Neuronal stem cell (in vitro differentiated cells): ENCODE measurements at regions not wholly inside any gene's neighbourhood (a gene's known extent, or its start where the extent isn't known, plus 50 kb on each side); places are given as distances from the start of the nearest gene placed in this dataset.

ENCODE experiments used
- DNase-seq: peaks from one replicate; pipeline ENCODE4 v3.0.0-alpha.2; 2013; ENCODE audit warnings: low spot score
- H2AFZ ChIP-seq: one replicate; pipeline ENCODE4 v1.6.1; 2013; ENCODE audit warnings: mild to moderate bottlenecking, low read length, inconsistent platforms
- H2AK5ac ChIP-seq: 2 replicates; pipeline ENCODE4 v1.6.1; 2013; ENCODE audit warnings: low read depth, mild to moderate bottlenecking, inconsistent platforms, low read length, moderate library complexity, mixed read lengths
- H2BK120ac ChIP-seq: 2 replicates; pipeline ENCODE4 v1.6.1; 2013; ENCODE audit warnings: low read depth, mild to moderate bottlenecking, inconsistent platforms, low read length, moderate library complexity, mixed read lengths
- H2BK12ac ChIP-seq: one replicate; pipeline ENCODE4 v1.6.1; 2013; ENCODE audit warnings: low read length, inconsistent platforms
- H2BK15ac ChIP-seq: 2 replicates; pipeline ENCODE4 v1.6.1; 2013; ENCODE audit warnings: mild to moderate bottlenecking, low read length, inconsistent platforms, mixed read lengths
- H2BK5ac ChIP-seq: one replicate; pipeline ENCODE4 v1.6.1; 2013; ENCODE audit warnings: inconsistent platforms, mild to moderate bottlenecking, low read length, moderate library complexity
- H3K14ac ChIP-seq: one replicate; pipeline ENCODE4 v1.6.1; 2013; ENCODE audit warnings: low read length, inconsistent platforms
- H3K18ac ChIP-seq: 2 replicates; pipeline ENCODE4 v1.6.1; 2013; ENCODE audit warnings: low read length, inconsistent platforms
- H3K23ac ChIP-seq: 2 replicates; pipeline ENCODE4 v1.6.1; 2013; ENCODE audit warnings: low read depth, mild to moderate bottlenecking, mixed read lengths, low read length, inconsistent platforms; ENCODE audit not compliant: poor library complexity
- H3K27ac ChIP-seq: replicated peaks from 3 replicates; pipeline ENCODE4 v1.5.1; 2013; ENCODE audit warnings: low read length, inconsistent platforms
- H3K27me3 ChIP-seq, 3 experiments: 2 replicates each; pipeline ENCODE4 v1.6.1; 2013; ENCODE audit warnings: low read length in 3 of 3, mild to moderate bottlenecking in 2 of 3, inconsistent platforms in 1 of 3, low read depth in 1 of 3, mixed read lengths in 1 of 3, moderate library complexity in 1 of 3; ENCODE audit not compliant: control insufficient read depth in 3 of 3, insufficient read depth in 3 of 3
- H3K36me3 ChIP-seq, 2 donors: replicated peaks in 1 of 2; 2 replicates each; pipeline ENCODE4 v1.6.1; 2013; ENCODE audit warnings: low read length in 2 of 2; ENCODE audit not compliant: control insufficient read depth in 2 of 2, insufficient read depth in 2 of 2
- H3K4ac ChIP-seq: 2 replicates; pipeline ENCODE4 v1.6.1; 2013; ENCODE audit warnings: inconsistent platforms, mild to moderate bottlenecking, low read length, moderate library complexity
- H3K4me1 ChIP-seq, 2 donors: 1 replicate in 1 of 2; 2 replicates in 1 of 2; pipeline ENCODE4 v1.6.1; 2013; ENCODE audit warnings: low read length in 2 of 2, low read depth in 1 of 2; ENCODE audit not compliant: control insufficient read depth in 2 of 2, insufficient read depth in 1 of 2
- H3K4me2 ChIP-seq: one replicate; pipeline ENCODE4 v1.6.1; 2013; ENCODE audit warnings: mild to moderate bottlenecking, low read length, inconsistent platforms; ENCODE audit not compliant: insufficient read depth, poor library complexity, severe bottlenecking
- H3K4me3 ChIP-seq, 2 donors: 2 replicates each; pipeline ENCODE4 v1.5.1; 2013; ENCODE audit warnings: low read length in 2 of 2, mild to moderate bottlenecking in 2 of 2, inconsistent platforms in 1 of 2, moderate library complexity in 1 of 2
- H3K79me1 ChIP-seq: one replicate; pipeline ENCODE4 v1.6.1; 2013; ENCODE audit warnings: low read depth, mild to moderate bottlenecking, inconsistent platforms, low read length, moderate library complexity
- H3K9ac ChIP-seq: one replicate; pipeline ENCODE4 v1.6.1; 2013; ENCODE audit warnings: mild to moderate bottlenecking, low read depth, low read length, inconsistent platforms; ENCODE audit not compliant: poor library complexity
- H3K9me3 ChIP-seq, 2 donors: replicated peaks in 1 of 2; 2 replicates each; pipeline versions ENCODE3 to v1.6.1; 2013; ENCODE audit warnings: low read length in 2 of 2, mild to moderate bottlenecking in 2 of 2, inconsistent platforms in 1 of 2, low read depth in 1 of 2, mixed read lengths in 1 of 2, moderate library complexity in 1 of 2; ENCODE audit not compliant: control insufficient read depth in 2 of 2, insufficient read depth in 1 of 2
- H4K8ac ChIP-seq: one replicate; pipeline ENCODE4 v1.6.1; 2013; ENCODE audit warnings: low read depth, mild to moderate bottlenecking, inconsistent platforms, low read length, moderate library complexity
- H4K91ac ChIP-seq: one replicate; pipeline ENCODE4 v1.6.1; 2013; ENCODE audit warnings: low read length, low read depth, mild to moderate bottlenecking, inconsistent platforms; ENCODE audit not compliant: poor library complexity
- WGBS, 2 donors: extraction: QIAGEN DNeasy Blood & Tissue Kit; methylation state at CpG; one replicate each; pipeline ENCODE4 v1.1.7; 2013; ENCODE audit warnings: missing lambda C conversion rate in 2 of 2, mixed read lengths in 1 of 2; ENCODE audit not compliant: insufficient read length in 2 of 2, insufficient replicate concordance in 1 of 2; ENCODE audit errors: extremely low coverage in 2 of 2; 5-methylcytosine and 5-hydroxymethylcytosine counted together

DNA sequence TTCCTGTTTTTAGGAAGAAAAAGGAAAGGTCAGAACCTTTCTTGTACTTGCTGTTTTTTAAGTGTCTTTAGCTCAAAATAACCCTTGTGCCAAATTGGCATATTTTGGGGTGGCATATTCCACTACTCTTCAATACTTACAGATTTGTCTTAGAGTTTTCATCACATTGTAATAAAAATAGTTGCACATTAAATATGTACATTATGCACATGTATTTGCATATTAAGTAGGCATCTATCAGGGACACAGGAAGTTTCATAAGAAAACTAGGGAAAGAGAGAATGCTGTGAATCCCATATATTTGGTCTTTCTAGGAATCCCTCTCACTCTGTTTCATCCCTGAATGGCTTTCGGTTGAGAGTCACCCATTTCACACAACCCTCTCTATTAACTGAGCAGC, 139.6 kb downstream of the LARP7 start:
- Histone ChIP-seq H4K91ac (no peak overlapping the region), H3K23ac (no peak overlapping the region), H3K27me3 (no peaks in the 10 kb centered on the region), H2AFZ (no peak overlapping the region), H3K27ac (no peak overlapping the region), H3K9ac (no peak overlapping the region), H3K36me3 (no peaks in the 10 kb centered on the region), H4K8ac (no peak overlapping the region), H3K9me3 (no peaks in the 10 kb centered on the region), H3K4me1 (no peaks in the 10 kb centered on the region), H3K4me3 (no peak overlapping the region), H2BK12ac (no peak overlapping the region), H3K18ac (no peak overlapping the region), H3K4ac (no peak overlapping the region), H2BK15ac (no peak overlapping the region), H3K14ac (no peak overlapping the region), H2AK5ac (no peak overlapping the region), H2BK5ac (no peak overlapping the region), H3K4me2 (no peak overlapping the region), H3K79me1 (no peaks in the 10 kb centered on the region), H2BK120ac (no peak overlapping the region)
- no CpG with 5 or more reads among the region's 1 CpG for WGBS, 2 donors
- no peak for DNase-seq

- H3K4me3 ChIP-seq: no peak overlapping the region
- H2BK12ac ChIP-seq: no peak overlapping the region
- no peaks in the 10 kb centered on the region for H3K9me3 ChIP-seq
- H3K18ac ChIP-seq: no peak overlapping the region
- H3K27ac ChIP-seq: no peak overlapping the region
- no peaks in the 10 kb centered on the region for H3K36me3 ChIP-seq
- H3K4me1 ChIP-seq: no peaks in the 10 kb centered on the region
- H2BK15ac ChIP-seq: no peak overlapping the region
- H3K23ac ChIP-seq: no peak overlapping the region
- H3K4me2 ChIP-seq: no peak overlapping the region
- no peak overlapping the region for H3K14ac ChIP-seq
- no peak overlapping the region for H2BK5ac ChIP-seq
- WGBS, 2 donors: no CpG with 5 or more reads among the region's 7 CpGs
- no peak overlapping the region for H3K4ac ChIP-seq
- no peak overlapping the region for H2AK5ac ChIP-seq
- no peak overlapping the region for H4K91ac ChIP-seq
- H3K27me3 ChIP-seq: no peaks in the 10 kb centered on the region
- H3K79me1 ChIP-seq: no peaks in the 10 kb centered on the region
- DNase-seq: no peak
- H4K8ac ChIP-seq: no peak overlapping the region
- H2BK120ac ChIP-seq: no peak overlapping the region
- H2AFZ ChIP-seq: peak overlapping the region; percentile 11
- H3K9ac ChIP-seq: no peak overlapping the region
Measured at GRCh38 chr4:112778520-112778919, 141.6 kb downstream of the LARP7 start.

DNA sequence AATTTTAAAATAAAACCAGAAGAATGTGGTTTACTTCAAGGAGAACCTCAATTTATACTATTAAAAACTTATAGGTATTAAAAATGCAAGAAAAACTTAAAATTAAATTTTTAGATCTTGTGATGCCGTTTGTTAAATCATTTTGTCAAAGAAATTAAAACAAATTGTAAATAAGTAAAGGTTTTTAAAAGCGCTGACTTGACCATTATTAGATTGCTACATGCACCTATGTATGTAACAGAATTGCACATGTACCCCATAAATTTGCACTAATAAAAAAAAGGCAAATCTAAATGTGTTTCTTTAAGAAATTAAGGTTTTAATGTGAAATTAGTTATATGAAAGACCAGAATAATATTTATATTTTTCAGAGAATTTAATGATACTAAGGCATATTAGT, 156.1 kb downstream of the LARP7 start:
- H3K14ac ChIP-seq: no peak overlapping the region
- no peaks in the 10 kb centered on the region for H3K79me1 ChIP-seq
- no peak overlapping the region for H3K9ac ChIP-seq
- no peak overlapping the region for H3K27ac ChIP-seq
- no peak overlapping the region for H2AK5ac ChIP-seq
- H3K18ac ChIP-seq: no peak overlapping the region
- no peak overlapping the region for H2AFZ ChIP-seq
- no peaks in the 10 kb centered on the region for H3K9me3 ChIP-seq
- H3K4me1 ChIP-seq: no peaks in the 10 kb centered on the region
- peaks cover 0 to 11% (median 0%) of the 10 kb centered on the region in 3 experiments for H3K27me3 ChIP-seq
- no peak overlapping the region for H3K4me3 ChIP-seq
- H2BK5ac ChIP-seq: no peak overlapping the region
- no peak overlapping the region for H2BK15ac ChIP-seq
- H4K8ac ChIP-seq: no peak overlapping the region
- H3K4me2 ChIP-seq: no peak overlapping the region
- no peak overlapping the region for H4K91ac ChIP-seq
- WGBS, 2 donors: no CpG with 5 or more reads among the region's 2 CpGs
- H2BK12ac ChIP-seq: no peak overlapping the region
- no peak overlapping the region for H3K23ac ChIP-seq
- no peak for DNase-seq
- H2BK120ac ChIP-seq: no peak overlapping the region
- H3K4ac ChIP-seq: no peak overlapping the region
- H3K36me3 ChIP-seq: no peaks in the 10 kb centered on the region

DNA sequence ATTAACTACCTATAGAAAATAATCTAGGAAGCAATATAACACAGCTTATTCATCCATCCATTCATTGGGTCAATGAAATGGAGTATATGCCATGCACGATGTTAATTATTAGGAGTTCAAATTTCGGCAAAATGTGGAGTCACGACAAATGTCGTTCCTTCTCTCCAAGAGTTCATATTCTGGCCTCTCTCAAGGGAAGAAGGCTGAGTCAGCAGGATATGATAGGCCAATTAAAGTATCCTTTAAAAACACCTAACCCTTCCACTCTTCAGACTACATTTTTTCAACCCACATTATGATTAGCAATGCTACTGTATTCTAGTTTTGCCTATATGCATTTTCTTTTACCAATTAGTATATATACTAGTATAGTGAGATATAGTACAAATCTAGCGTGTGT, 163.1 kb downstream of the LARP7 start:
- H2BK120ac ChIP-seq: no peak overlapping the region
- no CpG with 5 or more reads among the region's 5 CpGs for WGBS, 2 donors
- H3K36me3 ChIP-seq: no peaks in the 10 kb centered on the region
- H3K14ac ChIP-seq: no peak overlapping the region
- no peak overlapping the region for H3K4me3 ChIP-seq
- H2AFZ ChIP-seq: no peak overlapping the region
- no peaks in the 10 kb centered on the region for H3K79me1 ChIP-seq
- no peak overlapping the region for H3K18ac ChIP-seq
- H3K4me2 ChIP-seq: no peak overlapping the region
- no peak overlapping the region for H2AK5ac ChIP-seq
- no peak overlapping the region for H3K4ac ChIP-seq
- H2BK15ac ChIP-seq: no peak overlapping the region
- no peak overlapping the region for H4K8ac ChIP-seq
- no peak overlapping the region for H2BK5ac ChIP-seq
- no peaks in the 10 kb centered on the region for H3K9me3 ChIP-seq
- no peak overlapping the region for H3K23ac ChIP-seq
- H3K9ac ChIP-seq: no peak overlapping the region
- H4K91ac ChIP-seq: no peak overlapping the region
- no peak overlapping the region for H2BK12ac ChIP-seq
- no peak overlapping the region for H3K27ac ChIP-seq
- peaks cover 0 to 3% of the 10 kb centered on the region in 2 donors for H3K4me1 ChIP-seq
- DNase-seq: no peak
- H3K27me3 ChIP-seq: peaks cover 0 to 3% (median 0%) of the 10 kb centered on the region in 3 experiments
